ENCODE measurements at regions not wholly inside any gene's neighbourhood (a gene's known extent, or its start where the extent isn't known, plus 50 kb on each side); places are given as distances from the start of the nearest gene placed in this dataset.

DNA sequence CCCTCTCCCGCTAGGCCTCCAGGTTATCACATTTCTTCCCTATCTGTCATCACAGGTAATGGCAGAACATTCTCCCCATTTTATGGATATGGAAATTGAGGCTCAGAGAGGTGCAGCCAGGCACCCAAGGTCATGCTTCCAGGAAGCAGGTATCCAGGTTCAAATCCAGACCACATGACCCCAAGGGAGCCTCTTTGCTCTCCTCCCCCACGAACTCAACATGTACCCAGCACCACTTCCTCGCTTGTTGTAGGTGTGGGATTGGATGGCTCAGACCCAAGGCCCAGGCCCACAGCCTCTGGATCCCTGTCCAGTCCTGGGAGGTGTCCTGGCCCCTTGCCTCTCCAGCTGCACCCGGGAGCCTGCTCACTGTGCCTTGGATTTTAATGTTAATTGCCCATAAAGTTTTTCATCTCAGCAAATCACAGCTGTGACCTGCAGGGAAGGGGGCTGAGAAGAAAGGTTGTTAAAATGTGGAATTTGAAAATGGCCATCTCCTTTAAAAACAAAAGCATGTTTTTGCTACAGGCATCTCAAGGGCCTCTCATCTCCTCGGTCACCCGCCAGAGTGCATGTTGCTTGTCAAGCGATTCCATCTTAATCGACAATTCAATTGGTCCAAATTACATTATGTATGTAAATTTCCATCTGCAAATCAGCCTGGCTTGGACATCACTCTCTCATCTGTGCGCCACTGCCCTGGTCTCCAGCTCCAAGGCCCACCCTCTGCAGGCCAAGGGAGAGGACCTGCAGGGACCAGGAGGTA is 205.4 kb upstream of the ZMIZ1 start:
- no peak for DNase-seq (ENCODE audit: low spot score)
- intact Hi-C loops (cut with DNase I) = no loop called here
- no peak for ATAC-seq

GRCh38 chr10:78863906-78864239 is 204.9 kb upstream of the ZMIZ1 start:
- intact Hi-C loops (cut with DNase I) = no loop called here
- no peak for DNase-seq (ENCODE audit: low spot score)
- no peak for ATAC-seq

- no peak for DNase-seq (ENCODE audit: low spot score)
- intact Hi-C loops (cut with DNase I) = no loop called here
- ATAC-seq = no peak
Observed at GRCh38 chr10:78864761-78865537, 203.8 kb upstream of the ZMIZ1 start.

- intact Hi-C loops (cut with DNase I) = no loop called here
- no peak for ATAC-seq
- DNase-seq (ENCODE audit: low spot score) = no peak
Observed at GRCh38 chr10:78865538-78865875, 203.3 kb upstream of the ZMIZ1 start.

DNA sequence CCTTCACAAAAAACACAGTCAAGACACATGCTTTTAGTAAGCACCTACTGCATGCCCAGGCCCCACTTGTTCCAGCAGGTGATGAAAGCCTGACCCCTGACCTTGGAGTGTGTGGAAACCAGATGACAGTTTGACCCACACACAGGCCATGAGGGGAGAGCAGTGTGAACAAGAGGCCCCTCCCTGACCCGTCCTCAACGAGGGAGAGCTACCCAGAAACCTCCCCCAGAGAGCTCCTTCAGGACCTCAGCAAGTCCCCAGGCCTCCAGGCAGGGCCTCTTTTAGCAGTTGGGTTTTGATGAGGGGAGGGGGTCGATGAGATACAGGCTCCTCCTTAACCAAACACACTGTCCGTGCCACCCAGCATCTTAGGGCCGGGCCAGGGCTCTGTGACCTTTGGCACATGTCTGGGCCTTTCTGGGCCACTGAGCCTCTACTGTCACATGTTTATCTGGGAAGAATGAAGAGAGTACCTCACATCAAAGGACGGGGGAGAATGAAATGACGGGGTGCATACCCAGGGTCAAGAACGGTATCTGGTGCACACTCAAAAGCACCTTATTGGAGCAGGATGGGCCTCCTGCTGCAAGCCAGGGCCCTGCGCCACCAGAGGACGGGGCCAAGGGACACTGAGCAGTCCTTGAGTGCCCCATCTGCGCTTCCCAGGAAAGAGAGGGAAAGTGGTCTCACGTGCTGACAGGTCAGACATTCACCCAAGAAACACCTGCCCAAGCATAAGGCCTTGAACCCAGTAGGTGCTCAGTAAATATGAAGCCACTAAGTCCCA is 202.6 kb upstream of the ZMIZ1 start:
- intact Hi-C loops (cut with DNase I) = no loop called here
- ATAC-seq (no peak), DNase-seq (ENCODE audit: low spot score) (no peak)

DNA sequence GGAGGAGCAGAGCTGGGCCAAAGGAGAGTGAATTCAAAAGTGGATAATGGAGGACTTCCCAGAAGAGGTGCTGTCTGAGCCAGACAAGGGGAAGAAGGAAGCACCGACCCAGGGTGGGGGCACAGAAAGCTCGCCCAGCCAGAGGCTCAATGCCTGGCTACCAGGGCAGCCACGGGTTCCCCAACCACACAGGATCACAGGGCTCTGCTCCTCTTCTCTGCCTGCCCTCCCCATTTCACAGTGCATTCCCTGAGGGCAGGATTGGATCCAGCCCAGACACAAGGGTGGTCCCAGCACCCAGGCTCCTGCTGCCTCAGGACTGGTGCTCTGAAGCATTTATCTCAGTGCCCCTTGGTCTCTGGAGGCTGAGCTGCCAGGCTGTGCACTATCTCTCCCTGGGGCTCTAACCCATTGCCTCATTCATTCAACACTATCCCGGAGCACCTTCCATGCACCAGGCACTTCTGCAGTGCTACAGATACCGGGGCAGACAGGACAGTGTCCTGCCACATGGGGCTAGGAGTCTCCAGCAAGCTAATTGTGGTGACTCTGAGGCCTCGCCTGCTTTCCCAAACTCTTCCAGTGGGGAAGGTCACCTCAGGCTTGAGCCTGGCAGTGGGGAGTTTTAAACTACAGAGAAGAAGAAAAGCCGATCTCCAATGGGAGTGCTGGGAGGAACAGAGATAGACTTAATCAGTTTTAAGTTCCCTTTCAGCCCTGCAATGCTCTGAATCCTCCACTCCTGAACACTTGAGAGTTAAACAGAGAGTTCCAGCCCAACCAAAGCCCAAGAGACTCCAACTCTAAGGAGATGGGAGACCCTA is 201.8 kb upstream of the ZMIZ1 start:
- intact Hi-C loops (cut with DNase I) = no loop called here
- no peak for ATAC-seq
- no peak for DNase-seq (ENCODE audit: low spot score)

DNA sequence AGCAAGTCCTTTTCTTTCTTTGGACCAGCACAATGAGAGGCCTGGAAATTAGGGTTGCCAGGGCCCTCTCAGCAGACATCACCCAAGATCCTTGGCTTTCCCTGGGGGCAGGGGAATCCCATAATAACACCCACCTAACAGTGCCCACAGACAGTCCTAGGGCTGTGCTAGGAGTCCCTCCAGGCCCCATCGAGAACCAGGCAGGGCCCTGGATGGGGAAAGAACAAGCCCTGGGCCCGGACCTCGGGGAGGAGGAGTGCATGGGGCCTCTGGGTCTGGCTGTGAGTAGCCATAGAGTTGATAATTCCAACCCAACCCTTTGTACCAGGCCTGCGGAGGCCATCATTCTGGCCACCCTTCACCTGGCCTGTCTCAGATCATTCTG is 201.2 kb upstream of the ZMIZ1 start:
- DNase-seq (ENCODE audit: low spot score) (no peak), ATAC-seq (peak; percentile 15)
- intact Hi-C loops (cut with DNase I) = no loop called here

DNA sequence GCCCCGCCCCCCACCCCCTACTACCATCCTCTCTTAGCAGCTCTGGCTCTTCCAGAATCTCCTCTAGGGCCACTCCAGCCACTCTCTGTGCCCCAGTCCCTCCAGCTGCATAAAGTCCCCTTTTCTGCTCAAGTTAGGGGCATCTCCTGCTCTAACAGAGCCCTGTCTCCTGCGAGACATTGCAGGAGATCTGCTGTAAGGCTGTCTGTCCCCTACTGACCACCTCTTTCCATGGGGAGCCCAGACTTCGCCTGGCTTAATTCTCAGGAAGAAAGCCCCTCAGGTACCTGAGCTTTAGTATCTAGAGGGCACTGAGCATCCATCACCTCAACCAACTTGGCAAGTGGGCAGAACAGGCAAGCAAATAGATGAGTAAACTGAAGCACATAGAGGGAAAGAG is 200.7 kb upstream of the ZMIZ1 start:
- intact Hi-C loops (cut with DNase I) = no loop called here
- ATAC-seq (no peak), DNase-seq (ENCODE audit: low spot score) (no peak)

GRCh38 chr10:78868456-78868855 is 200.3 kb upstream of the ZMIZ1 start:
- DNase-seq (ENCODE audit: low spot score) (no peak), ATAC-seq (no peak)
- intact Hi-C loops (cut with DNase I) = no loop called here

GRCh38 chr10:78868861-78869260 is 199.9 kb upstream of the ZMIZ1 start:
- intact Hi-C loops (cut with DNase I) = no loop called here
- DNase-seq (ENCODE audit: low spot score) (no peak), ATAC-seq (no peak)

- ATAC-seq (no peak), DNase-seq (ENCODE audit: low spot score) (no peak)
- intact Hi-C loops (cut with DNase I) = no loop called here
Observed at GRCh38 chr10:78869508-78870454, 199.0 kb upstream of the ZMIZ1 start.

- ATAC-seq = no peak
- intact Hi-C loops (cut with DNase I) = no loop called here
- DNase-seq (ENCODE audit: low spot score) = no peak
Observed at GRCh38 chr10:78870458-78870857, 198.3 kb upstream of the ZMIZ1 start.

DNA sequence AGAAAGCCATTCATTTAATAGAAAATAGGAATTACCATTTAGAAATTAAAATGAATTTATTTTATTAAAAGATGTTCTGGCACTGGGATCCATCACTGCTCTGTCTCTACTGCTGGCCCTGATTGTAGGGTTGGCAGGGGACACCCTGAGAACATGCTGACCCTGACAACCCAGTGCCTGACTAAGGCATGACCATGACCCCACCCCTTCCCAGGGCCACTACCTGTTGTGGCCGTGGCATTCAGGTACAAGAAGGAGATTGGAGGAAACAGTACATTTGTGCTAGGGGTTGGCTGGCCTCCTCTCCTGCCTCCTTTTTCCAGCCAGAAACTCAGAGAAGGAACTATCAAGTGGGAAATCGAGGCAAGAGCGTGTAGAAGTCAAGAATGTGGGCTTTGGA is 197.0 kb upstream of the ZMIZ1 start:
- DNase-seq (ENCODE audit: low spot score) (no peak), ATAC-seq (no peak)
- intact Hi-C loops (cut with DNase I) = no loop called here

DNA sequence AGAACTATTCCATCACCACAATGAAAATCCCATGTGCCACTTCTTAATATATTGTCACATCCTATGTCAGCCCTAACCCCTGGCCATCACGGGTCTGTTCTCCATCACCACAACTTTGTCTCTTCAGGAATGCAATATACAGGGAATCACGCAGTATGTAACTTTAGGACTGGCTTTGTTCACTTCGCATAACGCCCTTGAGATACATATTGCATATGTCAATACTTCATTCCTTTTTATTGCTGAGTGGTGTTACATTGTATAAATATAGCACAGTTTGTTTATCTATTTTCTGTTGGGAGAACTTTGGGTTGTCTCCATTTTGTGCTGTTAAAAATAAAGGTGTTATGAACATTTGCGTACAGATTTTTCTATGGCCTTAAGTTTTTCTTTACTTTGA is 195.4 kb upstream of the ZMIZ1 start:
- intact Hi-C loops (cut with DNase I) = no loop called here
- DNase-seq (ENCODE audit: low spot score) (no peak), ATAC-seq (no peak)

DNA sequence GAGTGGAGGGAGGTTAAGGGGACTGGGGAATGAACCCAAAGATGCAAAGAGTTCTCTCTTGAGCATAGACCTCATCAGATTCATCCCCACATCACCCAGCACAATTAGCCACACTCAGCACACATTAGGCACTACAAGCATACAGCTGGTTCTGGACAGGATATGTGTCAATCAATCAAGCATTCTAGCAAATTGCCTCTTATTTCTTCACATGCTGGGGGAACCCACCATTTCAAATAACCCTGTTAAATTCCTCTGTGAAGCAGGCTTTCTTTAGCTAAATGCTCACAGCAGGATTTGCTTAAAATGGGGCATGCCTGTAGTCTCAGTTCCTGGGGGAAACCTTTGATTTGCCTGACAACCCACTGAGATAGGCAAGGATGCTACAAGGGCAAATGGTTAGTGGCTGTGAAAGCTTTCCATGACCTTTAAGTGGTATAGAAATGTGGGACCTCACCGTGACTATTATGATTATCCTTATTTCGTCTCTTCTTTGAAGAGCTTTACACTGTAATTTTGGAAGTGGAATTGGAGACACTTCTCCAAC is 193.4 kb upstream of the ZMIZ1 start:
- ATAC-seq = no peak
- intact Hi-C loops (cut with DNase I) = no loop called here

GRCh38 chr10:78875932-78876331 is 192.8 kb upstream of the ZMIZ1 start:
- ATAC-seq (no peak), DNase-seq (ENCODE audit: low spot score) (no peak)
- intact Hi-C loops (cut with DNase I) = no loop called here

More for the DNA sequence above, 193.4 kb upstream of the ZMIZ1 start:
- DNase-seq (ENCODE audit: low spot score) = no peak

GRCh38 chr10:78876449-78876848 is 192.3 kb upstream of the ZMIZ1 start:
- ATAC-seq = no peak
- DNase-seq (ENCODE audit: low spot score) = no peak
- intact Hi-C loops (cut with DNase I) = no loop called here

DNA sequence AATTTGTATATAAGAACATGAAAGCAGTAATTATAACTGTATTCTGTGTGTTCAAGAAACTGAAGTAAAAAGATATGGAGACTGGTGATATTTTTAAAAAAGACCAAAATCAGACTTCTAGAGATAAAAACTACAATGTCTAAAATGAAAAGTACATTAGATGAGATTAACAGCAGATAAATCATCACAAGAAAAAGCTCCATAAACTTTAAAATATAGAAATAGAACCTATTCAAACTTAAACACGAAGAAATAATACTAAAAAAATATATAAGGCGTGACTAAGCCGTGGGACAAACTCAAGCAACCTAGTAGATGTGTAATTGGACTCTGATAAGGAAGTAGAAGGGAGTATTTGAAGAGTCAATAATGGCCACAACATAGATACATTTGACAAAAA is 189.1 kb upstream of the ZMIZ1 start:
- no peak for DNase-seq (ENCODE audit: low spot score)
- intact Hi-C loops (cut with DNase I) = no loop called here
- ATAC-seq = no peak

Measured in sciatic nerve (tissue), 2 donors.